ENCODE measurements at regions not wholly inside any gene's neighbourhood (a gene's known extent, or its start where the extent isn't known, plus 50 kb on each side); places are given as distances from the start of the nearest gene placed in this dataset.
A peak's percentile ranks its signal among the peaks of the same experiment; 100 is the strongest.
"Not testable (repeated sequence)": the region's sequence is repeated elsewhere in the genome, so short reads cannot be mapped to it uniquely, and the experiment has no call there.

GRCh38 chr13:48813518-48813917 is 159.8 kb downstream of the CYSLTR2 start:
- H3K27ac ChIP-seq = no peak overlapping the region
- DNase-seq (ENCODE audit: low spot score) = no peak
- CTCF ChIA-PET = no interaction called here
- no peak for TF ChIP-seq CTCF (conservative IDR thresholded peaks at IDR 0.05; ENCODE audit: low read depth)
- POLR2A ChIA-PET (ENCODE audit: low non-redundant PET) = no interaction called here

DNA sequence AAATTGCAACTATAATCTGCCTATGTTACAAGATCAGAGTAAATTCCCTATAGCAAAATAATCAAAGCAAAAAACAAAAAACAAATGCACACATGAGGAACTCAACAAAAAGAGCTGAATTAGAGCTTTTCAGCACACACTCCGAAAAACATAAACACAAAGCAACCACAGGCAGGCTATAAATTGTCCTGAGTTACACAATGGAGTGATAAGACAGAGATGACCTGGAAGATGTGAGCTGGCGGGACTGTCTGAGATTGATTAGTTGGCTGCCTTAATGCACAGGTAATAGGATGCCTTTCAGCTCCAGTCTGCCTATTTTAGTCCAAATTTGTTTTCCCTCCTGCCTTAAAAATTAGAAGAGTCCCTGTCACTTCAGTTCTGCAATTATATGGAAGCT is 159.0 kb upstream of the FNDC3A start:
- CTCF ChIA-PET = no interaction called here
- POLR2A ChIA-PET (ENCODE audit: low non-redundant PET) = no interaction called here
- no peak for DNase-seq (ENCODE audit: low spot score)
- no peak for TF ChIP-seq CTCF (conservative IDR thresholded peaks at IDR 0.05; ENCODE audit: low read depth)
- no peak overlapping the region for H3K27ac ChIP-seq

GRCh38 chr13:48817166-48817802 is 158.4 kb upstream of the FNDC3A start:
- TF ChIP-seq CTCF (conservative IDR thresholded peaks at IDR 0.05; ENCODE audit: low read depth) = no peak
- no peak for DNase-seq (ENCODE audit: low spot score)
- H3K27ac ChIP-seq = no peak overlapping the region
- CTCF ChIA-PET = no interaction called here
- POLR2A ChIA-PET (ENCODE audit: low non-redundant PET) = no interaction called here

GRCh38 chr13:48818495-48819356 is 157.0 kb upstream of the FNDC3A start:
- no peak for TF ChIP-seq CTCF (conservative IDR thresholded peaks at IDR 0.05; ENCODE audit: low read depth)
- CTCF ChIA-PET = interaction anchor here (0.7 kb wide), 1 partner anchor 356 kb away, joined by 3 read pairs; no protein-coding TSS in a partner anchor
- peak overlapping the region; percentile 53; the same call in 1 of the 2 replicates for H3K27ac ChIP-seq
- POLR2A ChIA-PET (ENCODE audit: low non-redundant PET) = no interaction called here
- DNase-seq (ENCODE audit: low spot score) = peak; percentile 51

DNA sequence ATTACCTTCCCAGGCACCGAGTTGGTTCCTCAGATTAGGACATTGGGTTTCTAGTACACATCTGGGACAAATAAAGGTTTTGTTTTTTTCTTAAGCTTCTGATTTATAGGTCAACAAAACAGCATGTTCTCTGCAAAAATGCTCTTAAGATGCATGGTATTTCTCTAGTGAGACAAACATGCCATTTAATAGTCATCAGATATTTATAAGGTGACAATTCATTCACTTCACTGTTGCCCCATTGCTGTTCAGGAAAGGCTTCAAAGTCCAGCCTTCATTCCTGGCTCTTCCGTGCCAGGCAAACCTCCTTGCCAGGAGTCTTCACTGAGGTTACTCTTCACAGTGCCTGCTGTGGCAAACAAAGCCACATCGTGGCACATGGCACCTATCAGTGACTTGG is 156.3 kb upstream of the FNDC3A start:
- POLR2A ChIA-PET (ENCODE audit: low non-redundant PET) = no interaction called here
- CTCF ChIA-PET = no interaction called here
- DNase-seq (ENCODE audit: low spot score) = no peak
- no peak overlapping the region for H3K27ac ChIP-seq
- TF ChIP-seq CTCF (conservative IDR thresholded peaks at IDR 0.05; ENCODE audit: low read depth) = no peak

- CTCF ChIA-PET = no interaction called here
Measured at GRCh38 chr13:48819899-48820298, 155.8 kb upstream of the FNDC3A start.

DNA sequence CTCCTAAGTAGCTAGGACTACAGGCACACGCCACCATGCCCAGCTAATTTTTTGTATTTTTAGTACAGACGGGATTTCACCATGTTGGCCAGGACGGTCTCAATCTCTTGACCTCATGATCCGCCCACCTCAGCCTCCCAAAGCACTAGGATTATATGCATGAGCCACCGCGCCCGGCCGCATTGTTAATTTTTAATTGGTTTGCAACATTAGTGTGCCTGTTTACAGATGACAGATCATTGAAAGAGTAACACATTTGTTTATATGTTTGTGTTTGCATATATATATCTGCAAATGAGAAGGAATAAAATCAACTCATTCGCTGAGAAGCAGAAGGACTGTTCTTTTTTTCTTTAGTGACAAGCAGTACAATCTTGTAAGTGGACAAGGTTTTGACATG is 152.2 kb upstream of the FNDC3A start:
- H3K27ac ChIP-seq; POLR2A ChIA-PET (ENCODE audit: low non-redundant PET); DNase-seq (ENCODE audit: low spot score); CTCF ChIA-PET: not testable (repeated sequence)

More at GRCh38 chr13:48819899-48820298, 155.8 kb upstream of the FNDC3A start:
- POLR2A ChIA-PET (ENCODE audit: low non-redundant PET) = no interaction called here
- TF ChIP-seq CTCF (conservative IDR thresholded peaks at IDR 0.05; ENCODE audit: low read depth) = no peak
- peak; percentile 14 for DNase-seq (ENCODE audit: low spot score)
- H3K27ac ChIP-seq = no peak overlapping the region
